KOPT-K1 (cell line): ENCODE measurements at regions not wholly inside any gene's neighbourhood (a gene's known extent, or its start where the extent isn't known, plus 50 kb on each side); places are given as distances from the start of the nearest gene placed in this dataset.

Source experiments
- H3K27ac ChIP-seq: fragments of 200-600 bp; sonication (generic); 2 replicates; pipeline ENCODE4 v1.5.1; 2016; ENCODE audit warnings: antibody characterized with exemption, mild to moderate bottlenecking, low read depth, low read length; ENCODE audit not compliant: poor library complexity, severe bottlenecking
- H3K36me3 ChIP-seq: fragments of 200-600 bp; sonication (generic); 2 replicates; pipeline ENCODE4 v1.5.1; 2017; ENCODE audit warnings: antibody characterized with exemption, mild to moderate bottlenecking, low read length, moderate library complexity; ENCODE audit not compliant: insufficient read depth
- H3K9me3 ChIP-seq: fragments of 200-600 bp; sonication (generic); 2 replicates; pipeline ENCODE4 v1.5.1; 2017; ENCODE audit warnings: antibody characterized with exemption, low read length, mild to moderate bottlenecking; ENCODE audit not compliant: insufficient read depth, poor library complexity, severe bottlenecking

DNA sequence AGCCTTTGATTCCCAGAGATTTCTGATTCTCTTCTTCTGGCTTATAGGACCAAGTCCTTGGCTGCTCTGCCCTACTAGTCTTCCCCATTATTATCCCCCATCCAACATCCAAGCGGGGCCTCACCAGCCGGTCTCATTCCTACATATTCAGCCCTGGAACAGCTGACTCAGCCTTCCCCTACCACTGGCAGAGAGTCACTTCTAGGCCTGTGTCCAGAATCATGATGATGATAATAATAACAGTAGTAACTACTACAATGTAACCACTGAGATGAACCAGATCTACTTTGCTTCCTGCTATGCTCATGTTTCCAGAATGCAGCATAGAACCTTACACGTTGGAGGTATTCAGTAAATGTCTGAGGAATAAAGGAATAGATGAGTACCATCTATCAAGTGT, 295.2 kb downstream of the SRBD1 start:
- H3K27ac ChIP-seq: no peak overlapping the region
- no peaks in the 10 kb centered on the region for H3K36me3 ChIP-seq
- no peaks in the 10 kb centered on the region for H3K9me3 ChIP-seq

DNA sequence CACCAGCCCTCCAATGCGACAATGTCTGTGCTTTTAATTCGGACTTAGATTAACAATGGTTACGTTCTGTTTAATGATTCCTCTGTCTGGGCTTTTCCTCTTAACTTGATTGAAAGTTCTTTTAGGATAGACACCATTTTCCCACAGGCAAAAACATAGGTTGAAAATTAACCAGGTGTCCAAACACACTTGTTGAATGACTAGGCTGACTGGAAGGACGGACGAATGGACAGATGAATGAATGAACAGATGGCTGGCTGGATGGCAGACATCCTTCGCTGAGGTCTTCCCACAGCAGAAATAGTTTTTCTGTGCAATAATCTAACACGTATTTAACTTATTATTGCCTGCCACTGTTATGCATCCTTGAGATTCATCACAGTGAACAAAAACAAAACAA, 298.8 kb downstream of the SRBD1 start:
- Histone ChIP-seq H3K9me3 (no peaks in the 10 kb centered on the region), H3K36me3 (no peaks in the 10 kb centered on the region), H3K27ac (no peak overlapping the region)

DNA sequence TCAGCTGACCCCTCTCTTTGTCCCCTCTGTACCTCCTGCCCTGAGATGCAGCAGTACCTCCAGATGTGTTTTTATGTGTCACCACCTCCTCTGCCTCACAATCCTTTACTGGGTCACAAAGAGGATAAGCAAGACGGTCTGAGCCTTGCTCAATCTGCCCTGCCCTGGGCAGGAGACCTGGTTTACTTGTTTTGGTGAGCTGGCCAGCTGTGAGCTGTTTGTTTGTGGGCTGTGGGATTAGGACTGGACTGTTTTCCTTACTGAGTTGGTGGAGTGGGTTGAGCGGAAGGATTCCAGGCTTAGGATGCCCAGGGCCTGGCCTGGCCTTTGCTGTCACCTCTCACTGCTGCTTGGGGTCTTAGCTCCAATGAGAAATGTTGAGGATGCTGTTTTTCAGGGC, 299.5 kb downstream of the SRBD1 start:
- Histone ChIP-seq H3K27ac (no peak overlapping the region), H3K9me3 (no peaks in the 10 kb centered on the region), H3K36me3 (no peaks in the 10 kb centered on the region)

DNA sequence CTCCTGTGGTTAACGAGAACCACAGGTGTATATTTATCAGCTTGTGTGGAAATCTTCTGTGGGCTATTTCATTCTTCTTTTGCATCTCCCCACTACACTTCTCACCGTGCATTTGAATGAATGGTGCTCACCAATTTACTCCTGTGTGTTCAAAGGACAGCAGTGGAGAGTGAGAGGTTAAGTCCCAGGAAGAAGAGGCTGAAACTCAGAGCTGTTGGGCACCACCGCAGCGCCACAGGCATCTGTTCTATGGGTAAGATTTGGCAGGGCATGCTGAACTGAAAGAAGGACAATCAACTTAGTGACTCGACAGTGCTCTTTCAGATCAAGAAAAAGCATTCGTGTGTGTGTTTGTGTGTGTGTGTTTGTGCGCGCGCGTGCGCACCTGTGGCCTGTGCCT, 297.9 kb upstream of the SIX2 start:
- Histone ChIP-seq H3K36me3 (no peaks in the 10 kb centered on the region), H3K9me3 (no peaks in the 10 kb centered on the region)

DNA sequence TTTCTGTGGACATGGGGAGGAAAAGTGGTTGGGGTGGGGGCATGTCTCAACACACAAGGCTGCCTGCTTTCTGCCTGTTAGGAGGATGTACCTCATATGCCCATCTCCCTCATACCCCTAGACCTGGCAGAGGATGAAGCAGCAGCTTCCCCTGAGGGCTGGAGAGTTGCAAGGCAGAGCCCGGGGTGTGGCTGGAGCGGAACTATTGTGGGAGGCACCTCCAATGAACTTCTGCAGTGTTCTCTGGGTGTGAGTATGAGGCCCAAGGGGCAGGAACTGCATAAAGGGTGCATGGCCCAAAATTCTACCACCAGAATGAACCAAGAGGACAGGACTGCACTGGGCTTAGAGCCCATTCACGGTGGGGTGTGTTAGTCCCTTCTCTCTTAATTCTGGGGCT, 296.3 kb upstream of the SIX2 start:
- Histone ChIP-seq H3K27ac (no peak overlapping the region), H3K36me3 (no peaks in the 10 kb centered on the region), H3K9me3 (no peaks in the 10 kb centered on the region)

More for the DNA sequence above, 297.9 kb upstream of the SIX2 start:
- no peak overlapping the region for H3K27ac ChIP-seq

- Histone ChIP-seq H3K36me3 (no peaks in the 10 kb centered on the region), H3K27ac (no peak overlapping the region), H3K9me3 (no peaks in the 10 kb centered on the region)
These were observed 294.4 kb upstream of the SIX2 start for GRCh38 chr2:45303417-45304202.

DNA sequence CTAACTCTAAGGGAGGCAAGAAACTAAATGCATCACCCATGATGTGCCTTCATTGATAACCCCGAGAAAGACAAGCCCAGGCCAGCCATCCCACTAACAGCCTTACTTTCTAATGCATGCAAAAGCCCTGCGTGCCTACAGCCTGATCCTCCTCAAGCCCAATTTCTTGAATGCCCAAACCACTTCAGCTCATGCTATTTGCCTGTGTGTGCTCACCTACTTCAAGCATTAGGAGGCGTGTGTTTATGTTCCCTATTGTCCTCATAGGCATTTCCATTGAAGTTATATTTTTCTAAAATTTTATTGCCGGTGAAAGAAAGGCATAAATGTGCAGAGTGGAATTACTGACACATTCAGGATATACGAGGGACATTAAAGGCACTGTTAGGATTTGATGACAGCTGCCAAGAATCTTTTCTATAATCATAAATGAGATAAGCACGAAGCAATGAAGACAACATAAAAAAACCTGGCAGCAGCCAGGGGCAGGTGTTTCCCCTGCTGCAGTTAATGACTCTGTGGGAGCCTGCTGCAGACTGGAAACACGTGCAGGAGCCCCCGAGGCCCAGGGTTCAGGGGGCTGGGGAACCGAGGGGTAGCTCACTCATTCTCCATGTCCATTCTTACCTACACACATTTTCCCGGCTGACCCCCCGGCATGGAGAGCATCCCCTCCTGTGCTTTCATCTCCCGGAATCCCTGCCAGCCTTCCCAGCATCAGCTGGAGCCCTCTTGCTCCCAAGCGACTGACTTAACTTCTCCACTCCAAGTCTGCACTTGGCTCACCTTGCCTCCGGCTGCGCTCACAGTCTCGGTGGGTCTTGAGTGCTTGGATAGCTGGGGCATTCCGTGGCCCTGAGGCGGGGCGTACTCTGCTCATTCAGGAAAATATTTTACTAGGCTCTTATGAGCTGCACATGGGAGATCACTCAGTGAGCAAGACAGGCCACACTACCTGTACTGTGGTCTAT, 292.3 kb upstream of the SIX2 start:
- H3K9me3 ChIP-seq: no peaks in the 10 kb centered on the region
- H3K27ac ChIP-seq: no peak overlapping the region
- H3K36me3 ChIP-seq: no peaks in the 10 kb centered on the region

DNA sequence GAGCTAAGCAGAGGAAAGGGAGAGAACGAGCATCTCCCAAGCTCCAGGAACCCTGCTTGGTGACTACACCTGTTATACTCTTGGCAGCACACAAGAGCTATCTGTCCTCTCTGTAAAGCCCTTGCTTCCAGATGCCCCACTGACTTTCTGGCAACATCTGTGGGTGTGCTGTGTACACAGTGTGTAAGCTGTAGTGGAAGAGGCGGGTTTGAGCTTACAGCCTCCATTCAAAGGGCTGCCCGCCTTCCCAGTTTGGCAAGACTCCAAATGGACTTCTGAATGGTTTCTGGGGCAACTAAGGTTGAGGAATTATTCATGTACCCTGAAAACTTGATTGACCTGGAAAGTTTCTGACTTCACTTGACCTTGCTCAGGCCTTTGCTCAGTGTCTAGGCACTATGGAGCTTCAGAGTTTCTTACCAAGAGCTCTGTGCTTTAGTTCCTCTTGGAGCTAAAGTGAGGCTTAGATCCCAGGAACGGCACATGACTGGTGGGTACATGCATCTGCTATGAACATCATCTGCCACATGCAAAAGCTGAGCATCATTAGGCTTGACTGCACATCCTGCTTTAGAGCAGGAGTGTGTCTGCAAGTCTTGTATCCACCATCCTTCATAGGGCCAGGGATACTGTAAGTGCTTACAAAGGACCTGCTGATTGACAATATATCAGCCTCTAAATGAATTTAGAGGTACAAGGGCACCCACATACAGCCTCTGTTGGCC, 290.9 kb upstream of the SIX2 start:
- H3K36me3 ChIP-seq: no peaks in the 10 kb centered on the region
- H3K27ac ChIP-seq: no peak overlapping the region
- H3K9me3 ChIP-seq: no peaks in the 10 kb centered on the region

- H3K36me3 ChIP-seq: no peaks in the 10 kb centered on the region
- H3K9me3 ChIP-seq: no peaks in the 10 kb centered on the region
- H3K27ac ChIP-seq: no peak overlapping the region
These were observed 290.1 kb upstream of the SIX2 start for GRCh38 chr2:45299361-45299760.

DNA sequence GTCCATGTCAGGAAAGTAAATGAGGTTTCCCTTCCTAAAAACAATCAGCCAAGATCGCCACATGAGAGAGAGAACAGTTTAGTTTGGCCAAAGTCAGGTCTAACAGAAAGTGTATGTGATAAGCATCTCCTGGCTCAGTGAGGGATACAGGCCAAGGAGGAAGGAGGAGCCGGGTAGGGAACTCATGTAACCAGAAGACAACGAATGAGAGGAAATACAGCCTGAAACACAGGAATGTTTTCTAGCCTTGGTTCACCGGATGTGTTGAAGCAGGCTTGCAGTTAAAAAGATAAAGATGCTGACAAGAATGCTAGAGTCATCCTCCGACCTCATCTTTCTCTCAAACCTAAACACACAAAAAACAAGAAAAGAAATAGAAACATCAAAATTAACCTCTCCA, 283.9 kb upstream of the SIX2 start:
- Histone ChIP-seq H3K27ac (no peak overlapping the region), H3K36me3 (no peaks in the 10 kb centered on the region), H3K9me3 (no peaks in the 10 kb centered on the region)

GRCh38 chr2:45291296-45291701, 282.0 kb upstream of the SIX2 start:
- no peak overlapping the region for H3K27ac ChIP-seq
- no peaks in the 10 kb centered on the region for H3K9me3 ChIP-seq
- no peaks in the 10 kb centered on the region for H3K36me3 ChIP-seq

GRCh38 chr2:45289997-45290709, 280.9 kb upstream of the SIX2 start:
- no peaks in the 10 kb centered on the region for H3K9me3 ChIP-seq
- H3K27ac ChIP-seq: no peak overlapping the region
- no peaks in the 10 kb centered on the region for H3K36me3 ChIP-seq

DNA sequence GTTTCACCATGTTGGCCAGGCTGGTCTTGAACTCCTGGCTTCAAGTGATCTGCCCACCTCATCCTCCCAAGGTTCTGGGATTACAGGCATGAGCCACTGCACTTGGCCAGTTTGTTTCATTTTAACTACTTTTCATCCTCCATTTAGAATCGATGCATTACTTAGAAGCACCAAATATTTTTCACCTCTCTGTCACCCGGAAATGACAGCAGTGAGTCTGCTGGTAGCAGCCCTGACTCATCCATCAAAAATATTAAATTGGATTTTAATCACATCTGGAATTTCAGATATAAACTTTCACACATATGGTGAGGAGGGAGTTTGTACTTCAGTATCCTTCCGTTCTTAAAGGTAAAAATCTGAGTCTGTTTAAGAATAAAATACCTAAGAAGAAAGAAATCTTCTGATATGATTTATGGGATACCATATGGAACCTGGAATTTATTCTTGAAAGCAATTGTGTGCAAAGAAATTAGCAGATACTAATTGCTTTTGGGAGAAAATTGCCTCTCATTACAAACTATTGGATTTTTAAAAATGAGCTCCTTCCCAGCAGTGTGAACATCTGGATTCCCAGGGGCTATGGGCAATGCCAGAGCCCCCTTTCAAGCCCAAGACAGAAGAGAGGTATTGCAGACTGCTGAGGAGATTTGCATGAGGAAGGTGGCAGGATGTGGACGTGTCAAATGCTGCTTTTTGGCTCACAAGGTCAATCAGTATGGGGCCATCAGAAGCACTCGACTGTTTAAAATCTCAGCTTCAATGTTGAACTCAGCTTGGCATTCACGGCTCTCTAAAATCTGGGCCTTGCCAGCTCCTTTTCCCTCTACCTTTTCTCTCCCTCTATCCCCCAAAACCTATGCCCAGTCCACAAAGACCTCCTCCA, 279.5 kb upstream of the SIX2 start:
- Histone ChIP-seq H3K36me3 (no peaks in the 10 kb centered on the region), H3K27ac (no peak overlapping the region), H3K9me3 (no peaks in the 10 kb centered on the region)

DNA sequence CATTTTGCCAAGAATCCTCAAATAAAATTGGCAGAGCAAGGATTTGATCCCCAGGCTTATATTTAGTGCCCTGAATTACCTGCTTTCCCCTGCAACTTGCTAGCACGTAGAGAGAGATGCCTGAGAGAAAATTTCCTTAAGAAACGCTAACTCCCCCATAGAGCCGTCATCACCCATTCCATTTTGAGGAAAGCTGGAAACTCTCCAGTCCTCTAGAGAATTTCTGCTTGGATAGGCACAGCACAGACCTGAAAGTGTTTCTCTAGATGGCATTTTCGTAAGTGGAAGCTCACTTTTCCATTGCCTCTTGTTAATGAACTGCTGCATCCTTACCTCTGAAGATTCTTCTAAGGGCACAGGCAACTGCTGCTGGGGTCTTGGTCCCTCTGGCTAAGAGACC, 277.8 kb upstream of the SIX2 start:
- H3K36me3 ChIP-seq: no peaks in the 10 kb centered on the region
- no peak overlapping the region for H3K27ac ChIP-seq
- no peaks in the 10 kb centered on the region for H3K9me3 ChIP-seq
